ENCODE measurements at regions not wholly inside any gene's neighbourhood (a gene's known extent, or its start where the extent isn't known, plus 50 kb on each side); places are given as distances from the start of the nearest gene placed in this dataset.

- no peak for TF ChIP-seq PHF8 (conservative IDR thresholded peaks at IDR 0.05; ENCODE audit: low read depth, low read length)
- no peak for TF ChIP-seq RXRA (IDR thresholded peaks at IDR 0.05; ENCODE audit: insufficient read depth, low read depth, low read length)
- no peak for TF ChIP-seq RBBP5 (IDR thresholded peaks at IDR 0.05; ENCODE audit: borderline replicate concordance, low read depth, low read length)
- TF ChIP-seq NRF1 (IDR thresholded peaks at IDR 0.05; ENCODE audit: low read depth, low read length) = no peak
- TF ChIP-seq EZH2 (IDR thresholded peaks at IDR 0.05; ENCODE audit: low read depth, low read length, severe bottlenecking) = no peak
- TF ChIP-seq TAF7 (optimal IDR thresholded peaks at IDR 0.05; ENCODE audit: borderline replicate concordance, low read depth, low read length) = no peak
- no peak for TF ChIP-seq SIN3A (conservative IDR thresholded peaks at IDR 0.05 in 1 of 2, IDR thresholded peaks at IDR 0.05 in 1 of 2; ENCODE audit: low read depth in 1 of 2, low read length in 2 of 2)
- TF ChIP-seq CBX8 (IDR thresholded peaks at IDR 0.05; ENCODE audit: borderline replicate concordance, low read depth, low read length) = no peak
- no peak for TF ChIP-seq GABPA (IDR thresholded peaks at IDR 0.05; ENCODE audit: borderline replicate concordance, insufficient read depth, low read length)
- TF ChIP-seq RNF2 (IDR thresholded peaks at IDR 0.05; ENCODE audit: borderline replicate concordance, low read depth, low read length, missing control alignments, poor library complexity, severe bottlenecking) = no peak
Observed at GRCh38 chr5:28548856-28549255, 1510.5 kb upstream of the CDH9 start (continued).

Data from H1 (cell line).